Progenitor cell of endocrine pancreas (in vitro differentiated cells): ENCODE measurements at regions not wholly inside any gene's neighbourhood (a gene's known extent, or its start where the extent isn't known, plus 50 kb on each side); places are given as distances from the start of the nearest gene placed in this dataset.
A peak's percentile ranks its signal among the peaks of the same experiment; 100 is the strongest.

ENCODE experiments used
- DNase-seq: peaks from one replicate; pipeline ENCODE4 v3.0.0; 2021; ENCODE audit warnings: low spot score; ENCODE audit not compliant: unreplicated experiment
- H3K27ac Mint-ChIP-seq: 2 replicates; pipeline ENCODE4 v1.8.0; 2021; ENCODE audit warnings: mild to moderate bottlenecking, moderate library complexity, mixed read lengths
- H3K27me3 Mint-ChIP-seq: 2 replicates; pipeline ENCODE4 v1.8.0; 2021; ENCODE audit warnings: mixed read lengths
- H3K36me3 Mint-ChIP-seq: 2 replicates; pipeline ENCODE4 v1.8.0; 2022; ENCODE audit warnings: mixed read lengths; ENCODE audit not compliant: insufficient read depth
- H3K4me1 Mint-ChIP-seq: 2 replicates; pipeline ENCODE4 v1.8.0; 2021; ENCODE audit warnings: low read depth, mixed read lengths
- H3K4me3 Mint-ChIP-seq: 2 replicates; pipeline ENCODE4 v1.8.0; 2021; ENCODE audit warnings: low read depth, mild to moderate bottlenecking, moderate library complexity, mixed read lengths
- H3K9me3 Mint-ChIP-seq: 2 replicates; pipeline ENCODE4 v1.8.0; 2021; ENCODE audit warnings: low read depth, mixed read lengths
- CTCF ChIP-seq: fragments of 200-600 bp; sonication (generic); IDR thresholded peaks from one replicate; pipeline ENCODE4 v1.5.0; 2021; ENCODE audit warnings: antibody characterized with exemption, mild to moderate bottlenecking; ENCODE audit not compliant: unreplicated experiment

- DNase-seq: no peak
- Mint-ChIP-seq H3K27ac (peak overlapping the region; percentile 90), H3K4me3 (peak overlapping the region; percentile 20), H3K9me3 (peaks cover 2% of the 10 kb centered on the region), H3K36me3 (peaks cover 6% of the 10 kb centered on the region), H3K4me1 (peaks cover 61% of the 10 kb centered on the region), H3K27me3 (no peaks in the 10 kb centered on the region)
- TF ChIP-seq CTCF: no peak
Observed at GRCh38 chr12:19970116-19970515, 398.2 kb upstream of the PDE3A start.

- no peak for TF ChIP-seq CTCF
- Mint-ChIP-seq H3K36me3 (peaks cover 9% of the 10 kb centered on the region), H3K27me3 (no peaks in the 10 kb centered on the region), H3K4me3 (peak overlapping the region; percentile 32), H3K27ac (peak overlapping the region; percentile 98), H3K9me3 (peaks cover 7% of the 10 kb centered on the region), H3K4me1 (peaks cover 65% of the 10 kb centered on the region)
- DNase-seq: no peak
Observed at GRCh38 chr12:19970821-19971220, 397.5 kb upstream of the PDE3A start.

GRCh38 chr12:19971361-19972280, 396.7 kb upstream of the PDE3A start:
- peak; percentile 44 for TF ChIP-seq CTCF
- Mint-ChIP-seq H3K27ac (peak overlapping the region; percentile 98), H3K9me3 (peaks cover 10% of the 10 kb centered on the region), H3K27me3 (no peaks in the 10 kb centered on the region), H3K36me3 (peaks cover 11% of the 10 kb centered on the region), H3K4me3 (peak overlapping the region; percentile 32), H3K4me1 (peaks cover 65% of the 10 kb centered on the region)
- DNase-seq: peak; percentile 80

- H3K9me3 Mint-ChIP-seq: peaks cover 10% of the 10 kb centered on the region
- H3K4me1 Mint-ChIP-seq: peaks cover 57% of the 10 kb centered on the region
- H3K36me3 Mint-ChIP-seq: peaks cover 14% of the 10 kb centered on the region
- H3K27ac Mint-ChIP-seq: peak overlapping the region; percentile 98
- no peaks in the 10 kb centered on the region for H3K27me3 Mint-ChIP-seq
- DNase-seq: no peak
- H3K4me3 Mint-ChIP-seq: peak overlapping the region; percentile 40
- no peak for TF ChIP-seq CTCF
Observed at GRCh38 chr12:19972325-19973288, 395.7 kb upstream of the PDE3A start.

- H3K27me3 Mint-ChIP-seq: no peaks in the 10 kb centered on the region
- H3K4me3 Mint-ChIP-seq: no peak overlapping the region
- peak overlapping the region; percentile 54 for H3K27ac Mint-ChIP-seq
- peaks cover 40% of the 10 kb centered on the region for H3K9me3 Mint-ChIP-seq
- H3K4me1 Mint-ChIP-seq: peaks cover 52% of the 10 kb centered on the region
- H3K36me3 Mint-ChIP-seq: peaks cover 26% of the 10 kb centered on the region
- DNase-seq: no peak
- no peak for TF ChIP-seq CTCF
Observed at GRCh38 chr12:19978193-19978592, 390.1 kb upstream of the PDE3A start.
